Prostate gland (tissue), 2 donors: ENCODE measurements at regions not wholly inside any gene's neighbourhood (a gene's known extent, or its start where the extent isn't known, plus 50 kb on each side); places are given as distances from the start of the nearest gene placed in this dataset.

ENCODE experiments used
- CTCF ChIP-seq, 4 experiments: fragments of 200-600 bp in 2 of 4; fragments of 450-650 bp in 2 of 4; sonication (generic) in 2 of 4; IDR thresholded peaks; 1 replicate in 3 of 4; 2 replicates in 1 of 4; pipeline ENCODE4 v1.5.1; 2016 to 2019; ENCODE audit warnings: antibody characterized with exemption in 4 of 4, mild to moderate bottlenecking in 2 of 4, moderate library complexity in 2 of 4
- POLR2A ChIP-seq: fragments of 450-650 bp; IDR thresholded peaks from one replicate; pipeline ENCODE4 v1.6.1; 2016; ENCODE audit warnings: antibody characterized with exemption, mild to moderate bottlenecking
- POLR2AphosphoS5 ChIP-seq: sonication (generic); formaldehyde crosslinking; IDR thresholded peaks from one replicate; pipeline ENCODE4 v1.6.1; 2017; ENCODE audit warnings: antibody characterized with exemption

DNA sequence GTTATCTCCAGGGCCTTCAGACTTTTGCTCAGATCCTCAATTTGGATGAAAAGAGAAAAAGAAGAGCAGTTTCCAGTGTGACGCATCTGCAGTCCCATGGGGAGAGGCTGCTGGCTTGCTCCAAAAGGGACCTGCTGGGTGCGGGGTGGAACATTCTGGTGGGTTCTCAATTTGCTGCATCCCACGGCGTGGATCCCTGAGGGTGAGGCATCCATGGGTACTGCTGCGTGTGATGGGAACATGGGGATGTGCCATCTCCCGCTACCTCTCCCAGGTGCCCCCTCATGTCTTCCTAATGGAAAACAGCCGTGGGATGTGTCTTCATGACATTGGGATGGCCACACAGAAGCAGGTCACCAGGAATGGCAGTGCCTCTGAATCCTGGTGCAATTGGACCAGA, 221.3 kb upstream of the AJAP1 start:
- TF ChIP-seq CTCF (IDR thresholded peaks at IDR 0.05) (no peak), POLR2AphosphoS5 (no peak), POLR2A (no peak)
